ENCODE measurements at regions not wholly inside any gene's neighbourhood (a gene's known extent, or its start where the extent isn't known, plus 50 kb on each side); places are given as distances from the start of the nearest gene placed in this dataset.
"Not testable (repeated sequence)": the region's sequence is repeated elsewhere in the genome, so short reads cannot be mapped to it uniquely, and the experiment has no call there.

- no peak for DNase-seq (ENCODE audit: extremely low read depth, low read depth)
These were observed 278.2 kb upstream of the ID4 start for GRCh38 chr6:19558934-19559333.

- no peak for DNase-seq (ENCODE audit: extremely low read depth, low read depth)
These were observed 274.7 kb upstream of the ID4 start for GRCh38 chr6:19562468-19562867.

GRCh38 chr6:19569563-19569962 lies 267.6 kb upstream of the ID4 start:
- no peak for DNase-seq (ENCODE audit: extremely low read depth, low read depth)

- no peak for DNase-seq (ENCODE audit: extremely low read depth, low read depth)
These were observed 266.0 kb upstream of the ID4 start for GRCh38 chr6:19571176-19571575.

- DNase-seq (ENCODE audit: extremely low read depth, low read depth): no peak
These were observed 258.7 kb upstream of the ID4 start for GRCh38 chr6:19578481-19578880.

- not testable (repeated sequence) for DNase-seq (ENCODE audit: extremely low read depth, low read depth)
These were observed 253.0 kb upstream of the ID4 start for GRCh38 chr6:19584207-19584606.

GRCh38 chr6:19587238-19587942 lies 249.8 kb upstream of the ID4 start:
- no peak for DNase-seq (ENCODE audit: extremely low read depth, low read depth)

- DNase-seq (ENCODE audit: extremely low read depth, low read depth): no peak
These were observed 246.6 kb upstream of the ID4 start for GRCh38 chr6:19590501-19591131.

GRCh38 chr6:19597809-19598320 lies 239.3 kb upstream of the ID4 start:
- no peak for DNase-seq (ENCODE audit: extremely low read depth, low read depth)

GRCh38 chr6:19599796-19600464 lies 237.2 kb upstream of the ID4 start:
- no peak for DNase-seq (ENCODE audit: extremely low read depth, low read depth)

GRCh38 chr6:19602434-19603013 lies 234.6 kb upstream of the ID4 start:
- DNase-seq (ENCODE audit: extremely low read depth, low read depth): no peak

GRCh38 chr6:19603721-19604120 lies 233.4 kb upstream of the ID4 start:
- no peak for DNase-seq (ENCODE audit: extremely low read depth, low read depth)

GRCh38 chr6:19605624-19606023 lies 231.5 kb upstream of the ID4 start:
- no peak for DNase-seq (ENCODE audit: extremely low read depth, low read depth)

- no peak for DNase-seq (ENCODE audit: extremely low read depth, low read depth)
These were observed 228.6 kb upstream of the ID4 start for GRCh38 chr6:19608546-19608945.

- no peak for DNase-seq (ENCODE audit: extremely low read depth, low read depth)
These were observed 227.1 kb upstream of the ID4 start for GRCh38 chr6:19609972-19610641.

- DNase-seq (ENCODE audit: extremely low read depth, low read depth): not testable (repeated sequence)
These were observed 224.3 kb upstream of the ID4 start for GRCh38 chr6:19612672-19613466.

GRCh38 chr6:19613678-19614077 lies 223.5 kb upstream of the ID4 start:
- DNase-seq (ENCODE audit: extremely low read depth, low read depth): no peak

GRCh38 chr6:19616022-19616421 lies 221.1 kb upstream of the ID4 start:
- DNase-seq (ENCODE audit: extremely low read depth, low read depth): no peak

GRCh38 chr6:19632230-19632629 lies 204.9 kb upstream of the ID4 start:
- no peak for DNase-seq (ENCODE audit: extremely low read depth, low read depth)

- DNase-seq (ENCODE audit: extremely low read depth, low read depth): no peak
These were observed 204.4 kb upstream of the ID4 start for GRCh38 chr6:19632786-19633185.

All from NCI-H460 (cell line).